ENCODE measurements at regions not wholly inside any gene's neighbourhood (a gene's known extent, or its start where the extent isn't known, plus 50 kb on each side); places are given as distances from the start of the nearest gene placed in this dataset.

DNA sequence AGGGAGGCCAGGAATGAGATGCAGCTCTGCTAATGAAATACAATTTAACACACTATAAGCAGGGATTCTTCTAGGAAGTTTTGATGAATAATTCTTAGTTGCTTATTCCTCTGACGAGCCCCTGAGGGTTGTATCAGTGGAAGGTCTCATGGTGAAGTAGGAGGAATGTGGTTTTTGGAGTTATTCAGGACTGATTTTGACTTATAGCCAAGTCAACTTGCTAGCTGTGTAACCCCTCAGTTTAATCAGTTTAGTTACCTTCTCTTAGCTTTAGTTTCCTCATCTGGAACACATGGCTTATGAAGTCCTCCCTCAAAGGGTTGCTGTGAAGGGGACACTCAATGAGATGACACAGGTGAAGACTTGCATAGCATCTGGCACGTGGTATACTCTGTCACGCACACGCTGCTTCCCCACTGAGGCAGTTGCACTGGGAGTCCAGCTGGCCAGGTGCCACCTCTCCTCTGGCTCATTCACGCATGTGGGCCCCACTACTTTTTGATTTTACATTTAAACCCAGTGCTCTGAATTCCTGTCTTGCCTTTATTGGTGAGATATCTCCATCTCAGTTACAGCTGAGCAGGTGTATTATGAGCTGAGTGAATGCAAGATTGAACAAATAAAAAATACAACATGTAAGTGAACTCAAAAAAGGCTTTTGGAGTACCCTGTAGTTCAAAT lies 415.0 kb downstream of the ARHGEF28 start:
- Mint-ChIP-seq H3K4me1 (ENCODE audit: low read depth) (peaks cover 38% of the 10 kb centered on the region), H3K4me3 (ENCODE audit: unreplicated experiment) (no peak overlapping the region), H3K36me3 (ENCODE audit: low read depth) (no peaks in the 10 kb centered on the region), H3K9me3 (ENCODE audit: low read depth) (no peaks in the 10 kb centered on the region), H3K27ac (ENCODE audit: unreplicated experiment) (peak overlapping the region; percentile 65), H3K27me3 (ENCODE audit: low read depth) (no peaks in the 10 kb centered on the region)
- DNase-seq (ENCODE audit: low spot score): no peak
- TF ChIP-seq, protein P1, sequence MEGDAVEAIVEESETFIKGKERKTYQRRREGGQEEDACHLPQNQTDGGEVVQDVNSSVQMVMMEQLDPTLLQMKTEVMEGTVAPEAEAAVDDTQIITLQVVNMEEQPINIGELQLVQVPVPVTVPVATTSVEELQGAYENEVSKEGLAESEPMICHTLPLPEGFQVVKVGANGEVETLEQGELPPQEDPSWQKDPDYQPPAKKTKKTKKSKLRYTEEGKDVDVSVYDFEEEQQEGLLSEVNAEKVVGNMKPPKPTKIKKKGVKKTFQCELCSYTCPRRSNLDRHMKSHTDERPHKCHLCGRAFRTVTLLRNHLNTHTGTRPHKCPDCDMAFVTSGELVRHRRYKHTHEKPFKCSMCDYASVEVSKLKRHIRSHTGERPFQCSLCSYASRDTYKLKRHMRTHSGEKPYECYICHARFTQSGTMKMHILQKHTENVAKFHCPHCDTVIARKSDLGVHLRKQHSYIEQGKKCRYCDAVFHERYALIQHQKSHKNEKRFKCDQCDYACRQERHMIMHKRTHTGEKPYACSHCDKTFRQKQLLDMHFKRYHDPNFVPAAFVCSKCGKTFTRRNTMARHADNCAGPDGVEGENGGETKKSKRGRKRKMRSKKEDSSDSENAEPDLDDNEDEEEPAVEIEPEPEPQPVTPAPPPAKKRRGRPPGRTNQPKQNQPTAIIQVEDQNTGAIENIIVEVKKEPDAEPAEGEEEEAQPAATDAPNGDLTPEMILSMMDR (IDR thresholded peaks at IDR 0.05): no peak

DNA sequence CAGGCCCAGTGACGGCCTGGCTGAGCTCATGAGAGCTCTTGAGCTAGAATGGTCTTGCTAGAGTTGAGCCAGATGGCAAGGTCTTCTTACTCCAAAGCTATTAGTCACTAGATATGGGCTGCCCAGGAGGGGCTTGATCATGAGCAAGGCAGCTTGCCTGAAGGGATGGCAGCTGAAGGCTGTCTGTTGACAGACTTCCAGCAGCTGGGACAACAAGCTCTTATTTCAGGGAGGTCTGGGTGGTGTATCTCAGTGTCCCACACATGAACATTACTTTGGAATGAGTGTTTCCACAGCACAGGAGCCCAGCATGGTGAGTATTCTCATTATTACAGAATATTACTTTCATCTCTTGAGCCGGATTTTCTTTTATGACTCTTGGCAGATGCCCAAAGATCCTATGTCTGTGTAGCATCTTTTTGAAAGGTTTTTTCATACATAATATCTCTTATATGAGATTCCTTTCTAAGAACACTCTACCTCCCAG lies 414.1 kb downstream of the ARHGEF28 start:
- H3K27me3 Mint-ChIP-seq (ENCODE audit: low read depth): no peaks in the 10 kb centered on the region
- DNase-seq (ENCODE audit: low spot score): no peak
- H3K4me3 Mint-ChIP-seq (ENCODE audit: unreplicated experiment): no peak overlapping the region
- H3K27ac Mint-ChIP-seq (ENCODE audit: unreplicated experiment): peak overlapping the region; percentile 65
- H3K36me3 Mint-ChIP-seq (ENCODE audit: low read depth): no peaks in the 10 kb centered on the region
- H3K4me1 Mint-ChIP-seq (ENCODE audit: low read depth): peaks cover 45% of the 10 kb centered on the region
- H3K9me3 Mint-ChIP-seq (ENCODE audit: low read depth): no peaks in the 10 kb centered on the region
- TF ChIP-seq, protein P1 (IDR thresholded peaks at IDR 0.05): no peak

DNA sequence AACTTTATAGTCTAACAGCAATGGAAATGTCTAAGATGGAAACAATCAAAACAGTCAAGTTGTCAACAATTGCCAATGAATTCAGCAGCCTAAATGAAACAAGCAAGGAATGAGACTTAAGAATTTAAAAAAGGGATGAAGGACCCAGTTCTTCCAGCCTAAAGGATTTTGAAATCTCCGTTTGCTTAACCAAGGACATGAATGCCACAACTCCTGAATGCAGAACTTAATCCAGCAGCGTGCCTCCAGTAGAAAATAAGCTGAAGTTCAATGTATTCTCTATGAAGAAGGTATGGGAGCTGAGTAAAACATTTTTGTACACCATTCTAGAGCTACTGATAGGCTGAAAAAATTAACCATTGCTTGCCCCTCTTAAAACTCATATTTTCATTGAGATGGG lies 411.3 kb downstream of the ARHGEF28 start:
- no peak for DNase-seq (ENCODE audit: low spot score)
- TF ChIP-seq, protein P1 (IDR thresholded peaks at IDR 0.05): no peak
- no peak overlapping the region for H3K4me3 Mint-ChIP-seq (ENCODE audit: unreplicated experiment)
- no peak overlapping the region for H3K27ac Mint-ChIP-seq (ENCODE audit: unreplicated experiment)
- no peaks in the 10 kb centered on the region for H3K9me3 Mint-ChIP-seq (ENCODE audit: low read depth)
- H3K4me1 Mint-ChIP-seq (ENCODE audit: low read depth): peaks cover 46% of the 10 kb centered on the region
- H3K27me3 Mint-ChIP-seq (ENCODE audit: low read depth): no peaks in the 10 kb centered on the region
- H3K36me3 Mint-ChIP-seq (ENCODE audit: low read depth): no peaks in the 10 kb centered on the region

DNA sequence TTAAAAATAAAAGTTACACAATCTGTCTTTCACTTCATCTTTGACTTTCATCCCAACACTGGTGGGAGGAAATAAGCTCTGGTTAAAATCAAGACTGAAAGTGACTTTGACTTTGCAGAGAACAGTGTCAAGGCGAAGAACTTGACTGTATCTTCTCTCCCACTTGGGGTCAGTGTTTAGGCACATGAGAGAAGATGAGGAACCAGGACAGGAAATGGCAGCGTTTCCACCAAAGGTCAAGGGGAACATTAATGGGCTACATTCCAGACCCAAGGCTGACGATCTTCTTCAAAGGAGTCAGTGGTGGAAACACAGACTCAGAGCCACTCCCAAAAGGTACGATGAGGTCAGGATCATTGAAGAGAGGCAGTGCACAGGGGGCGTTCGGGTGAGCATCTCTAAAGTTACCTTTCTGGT lies 409.5 kb downstream of the ARHGEF28 start:
- Mint-ChIP-seq H3K4me3 (ENCODE audit: unreplicated experiment) (no peak overlapping the region), H3K4me1 (ENCODE audit: low read depth) (peaks cover 29% of the 10 kb centered on the region), H3K27me3 (ENCODE audit: low read depth) (no peaks in the 10 kb centered on the region), H3K36me3 (ENCODE audit: low read depth) (no peaks in the 10 kb centered on the region), H3K27ac (ENCODE audit: unreplicated experiment) (peak overlapping the region; percentile 68), H3K9me3 (ENCODE audit: low read depth) (no peaks in the 10 kb centered on the region)
- TF ChIP-seq, protein P1 (IDR thresholded peaks at IDR 0.05): peak; percentile 78
- no peak for DNase-seq (ENCODE audit: low spot score)

DNA sequence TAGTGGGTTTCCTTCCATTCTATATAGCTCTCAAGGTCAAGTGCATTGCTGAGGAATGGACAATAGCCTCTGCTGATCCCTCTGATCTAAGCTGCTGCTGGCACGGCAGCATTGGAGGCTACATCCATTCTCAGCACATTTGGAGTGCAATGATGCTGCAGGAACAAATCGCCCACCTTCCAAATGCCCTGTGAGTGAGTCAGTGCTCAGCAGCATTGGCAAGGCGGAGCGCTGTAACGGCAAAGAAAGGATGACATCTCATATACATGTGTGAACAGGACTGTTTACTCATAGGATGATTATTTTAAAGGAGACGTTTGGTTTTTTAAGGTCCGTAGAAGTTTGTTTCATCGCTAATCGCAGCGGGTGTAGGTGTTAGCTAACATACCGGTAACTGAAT lies 408.7 kb downstream of the ARHGEF28 start:
- DNase-seq (ENCODE audit: low spot score): no peak
- H3K27me3 Mint-ChIP-seq (ENCODE audit: low read depth): no peaks in the 10 kb centered on the region
- H3K4me1 Mint-ChIP-seq (ENCODE audit: low read depth): peaks cover 21% of the 10 kb centered on the region
- H3K9me3 Mint-ChIP-seq (ENCODE audit: low read depth): no peaks in the 10 kb centered on the region
- H3K4me3 Mint-ChIP-seq (ENCODE audit: unreplicated experiment): no peak overlapping the region
- TF ChIP-seq, protein P1 (IDR thresholded peaks at IDR 0.05): no peak
- H3K36me3 Mint-ChIP-seq (ENCODE audit: low read depth): no peaks in the 10 kb centered on the region
- H3K27ac Mint-ChIP-seq (ENCODE audit: unreplicated experiment): peak overlapping the region; percentile 24
